T47D (cell line): ENCODE measurements at regions not wholly inside any gene's neighbourhood (a gene's known extent, or its start where the extent isn't known, plus 50 kb on each side); places are given as distances from the start of the nearest gene placed in this dataset.

ENCODE experiments used
- DNase-seq, 2 experiments: peaks; one replicate each; pipeline versions ENCODE4 v3.0.0 to v3.0.0-alpha.2; 2011 to 2012; ENCODE audit warnings: low read depth in 1 of 2, low spot score in 1 of 2
- JUND ChIP-seq: IDR thresholded peaks from 2 replicates; pipeline ENCODE4 v1.6.1; 2012; ENCODE audit warnings: low read depth
- in situ Hi-C: cut with HindIII; loops from 2 replicates; pipeline ENCODE4 v1.10.0; 2016; ENCODE audit warnings: low sequenced_read_pairs, low pct_unique_long_range_greater_than_20kb

DNA sequence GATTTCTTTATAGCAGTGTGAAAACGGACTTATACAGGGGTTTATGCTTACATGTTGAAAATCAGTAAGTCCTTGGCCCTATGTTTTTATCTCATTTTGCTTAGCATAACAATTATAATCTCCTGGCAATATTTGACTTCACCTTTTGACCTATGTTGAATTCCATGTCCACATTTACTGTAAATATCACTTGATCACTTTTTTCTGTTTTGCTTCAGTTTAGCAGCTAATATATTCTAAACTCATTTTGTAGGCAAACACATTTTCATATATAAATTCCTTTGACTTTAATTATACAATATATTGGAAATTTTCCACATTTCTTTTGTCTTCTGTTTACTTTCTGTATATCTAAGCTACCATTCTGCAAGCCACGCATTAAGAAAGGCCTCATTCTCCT, 674.0 kb downstream of the MAT2B start:
- TF ChIP-seq JUND: no peak
- DNase-seq: no peak
- in situ Hi-C loops: no loop called here

DNA sequence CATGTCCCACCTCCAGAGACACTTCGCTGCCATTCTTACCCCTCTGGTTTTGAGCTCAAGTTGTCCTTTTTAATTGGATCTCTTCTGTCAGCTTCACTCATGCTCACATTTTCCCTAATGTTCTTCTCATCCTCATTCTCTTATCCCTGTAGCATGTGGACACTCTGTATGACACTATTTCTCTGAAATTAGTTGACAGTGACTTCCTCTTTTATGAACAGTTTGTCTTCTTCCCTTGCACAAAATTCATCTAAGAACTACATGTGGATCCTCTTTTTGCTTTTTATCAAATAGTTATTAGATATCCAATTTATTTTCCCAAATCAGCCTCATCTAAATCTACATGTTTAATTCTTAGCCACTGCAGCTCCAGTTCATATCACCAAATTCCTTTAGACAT, 676.2 kb downstream of the MAT2B start:
- DNase-seq: no peak
- TF ChIP-seq JUND: no peak
- in situ Hi-C loops: no loop called here

DNA sequence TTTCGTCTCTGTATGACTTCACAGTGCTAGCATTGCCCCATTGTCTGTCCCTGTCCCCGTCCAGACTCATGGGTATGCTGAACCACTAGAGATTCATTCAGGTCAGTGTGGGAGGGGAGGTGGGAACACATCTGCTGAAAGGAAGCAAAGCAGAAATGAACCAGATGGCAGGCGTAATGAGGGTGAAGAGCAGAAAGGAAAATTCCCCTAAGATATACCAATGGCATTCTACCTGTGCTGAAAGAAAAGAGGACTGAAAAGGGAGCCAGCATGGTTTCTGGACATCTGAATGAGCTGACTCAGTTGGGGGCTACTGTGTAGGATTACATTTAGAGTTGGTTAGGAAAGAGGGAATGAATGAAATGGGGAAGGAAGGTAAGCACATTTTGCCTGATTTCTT, 678.7 kb downstream of the MAT2B start:
- in situ Hi-C loops: no loop called here
- DNase-seq: no peak
- no peak for TF ChIP-seq JUND

DNA sequence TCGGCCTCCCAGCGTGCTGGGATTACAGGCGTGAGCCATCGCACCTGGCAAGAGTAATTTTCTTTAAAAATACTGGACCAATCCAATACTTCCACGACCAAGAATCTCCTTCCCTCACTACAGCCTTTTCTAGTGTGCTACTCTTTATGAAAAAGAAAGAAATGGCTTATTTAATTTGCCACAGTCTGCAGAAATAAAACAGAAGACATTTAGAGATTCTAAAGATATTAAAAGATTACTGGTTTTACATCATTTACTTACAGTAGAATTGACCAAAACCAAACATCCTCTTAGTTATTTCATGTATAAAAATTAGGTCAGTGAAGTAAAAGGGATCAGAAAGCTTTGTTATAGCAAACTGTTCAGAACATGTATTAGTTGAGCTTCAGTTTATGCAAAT, 679.6 kb downstream of the MAT2B start:
- in situ Hi-C loops: no loop called here
- no peak for TF ChIP-seq JUND
- DNase-seq: no peak

DNA sequence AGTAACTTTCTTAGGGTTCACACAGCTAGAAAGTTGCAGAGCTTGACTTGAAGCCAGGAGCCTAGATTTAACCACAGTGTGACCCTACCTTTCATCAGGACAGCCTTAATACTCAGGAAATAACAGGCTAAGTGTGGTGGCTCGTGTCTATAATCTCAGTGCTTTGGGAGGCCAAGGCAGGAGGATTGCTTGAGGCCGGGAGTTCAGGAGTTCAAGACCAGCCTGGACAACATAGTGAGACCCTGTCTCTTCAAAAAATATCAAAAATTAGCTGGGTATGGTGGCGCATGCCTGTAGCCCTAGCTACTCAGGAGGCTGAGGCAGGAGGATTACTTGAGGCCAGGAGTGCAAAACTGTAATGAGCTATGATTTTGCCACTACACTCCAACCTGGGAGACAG, 681.1 kb downstream of the MAT2B start:
- in situ Hi-C loops: no loop called here
- TF ChIP-seq JUND: no peak
- DNase-seq: no peak

DNA sequence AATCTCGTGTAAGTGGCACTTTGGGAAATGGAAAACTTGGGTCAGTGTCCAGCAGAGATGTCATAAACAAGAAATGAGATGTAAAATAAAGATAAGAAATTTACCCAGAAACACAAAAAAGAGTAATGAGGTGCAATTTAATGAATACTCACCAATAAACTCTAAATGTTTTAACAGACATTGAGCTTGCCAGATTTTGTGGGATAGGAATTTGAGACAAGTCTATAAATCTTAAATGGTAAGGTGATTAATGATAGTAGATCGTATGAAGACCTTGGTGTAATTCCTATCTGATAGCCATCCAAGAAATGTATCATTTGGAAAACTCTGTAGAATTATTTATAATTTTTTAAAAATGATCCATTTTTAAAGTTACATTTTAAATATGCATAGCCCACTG, 682.4 kb downstream of the MAT2B start:
- no peak for DNase-seq
- TF ChIP-seq JUND: no peak
- in situ Hi-C loops: no loop called here

DNA sequence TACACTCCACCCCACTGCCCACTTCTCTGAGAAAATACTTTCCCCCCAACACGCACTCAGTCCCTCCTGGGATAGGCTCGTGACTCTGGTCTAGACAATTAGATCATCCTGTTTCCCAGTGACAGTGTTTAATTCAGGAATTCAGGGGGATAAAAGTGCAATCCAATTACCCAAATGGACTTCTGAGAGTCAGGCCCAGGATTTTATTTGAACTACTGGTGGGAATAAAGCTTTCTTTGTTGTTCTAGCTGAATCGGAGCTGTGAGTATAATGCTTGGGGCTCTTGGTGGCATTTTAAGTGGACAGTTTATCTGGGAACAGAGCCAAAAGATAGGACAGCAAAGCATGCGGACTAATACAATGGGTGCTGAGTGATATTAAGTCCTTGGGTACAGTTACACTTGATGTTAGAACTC, 683.3 kb downstream of the MAT2B start:
- TF ChIP-seq JUND: no peak
- in situ Hi-C loops: no loop called here
- DNase-seq: no peak

DNA sequence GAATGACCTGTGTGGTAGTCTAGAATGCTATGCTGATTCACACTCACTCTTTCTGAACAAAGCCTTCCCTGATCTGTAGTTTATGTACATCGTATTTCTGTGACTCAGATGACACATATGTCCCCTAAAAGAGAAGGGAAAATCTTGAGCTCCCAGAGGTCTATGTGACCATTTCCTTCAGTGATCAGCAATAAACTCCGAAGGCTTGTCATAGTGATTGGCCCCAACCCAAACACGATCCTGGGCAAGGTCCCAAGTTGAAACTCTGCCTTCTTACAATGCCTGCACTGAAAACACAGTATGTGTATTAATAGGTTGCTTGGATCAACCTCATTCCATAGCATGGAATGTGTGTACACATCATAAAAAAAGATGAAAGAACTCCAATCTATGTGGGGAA, 685.8 kb downstream of the MAT2B start:
- in situ Hi-C loops: no loop called here
- no peak for TF ChIP-seq JUND
- peak in 1 of 2 experiments; percentile 15 for DNase-seq

DNA sequence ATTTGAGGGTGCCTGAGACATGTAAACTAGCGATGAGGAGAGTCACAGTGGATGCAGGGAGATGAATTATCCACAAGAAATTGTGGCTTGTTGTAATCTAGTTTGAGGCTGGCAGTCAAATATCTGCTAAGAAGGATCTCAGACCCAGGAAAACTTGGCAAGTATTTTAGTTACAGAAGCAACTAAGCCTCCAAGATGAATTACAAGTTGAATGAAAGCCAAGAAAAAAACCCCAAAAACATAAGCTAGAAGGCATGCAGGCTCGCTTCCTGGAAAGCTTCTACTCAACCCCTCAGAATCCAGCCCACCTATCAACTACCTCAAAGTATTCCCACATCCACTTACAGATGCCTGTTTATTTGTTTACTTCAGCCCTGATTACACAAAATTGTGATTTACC, 696.9 kb downstream of the MAT2B start:
- no peak for TF ChIP-seq JUND
- in situ Hi-C loops: no loop called here
- no peak for DNase-seq

DNA sequence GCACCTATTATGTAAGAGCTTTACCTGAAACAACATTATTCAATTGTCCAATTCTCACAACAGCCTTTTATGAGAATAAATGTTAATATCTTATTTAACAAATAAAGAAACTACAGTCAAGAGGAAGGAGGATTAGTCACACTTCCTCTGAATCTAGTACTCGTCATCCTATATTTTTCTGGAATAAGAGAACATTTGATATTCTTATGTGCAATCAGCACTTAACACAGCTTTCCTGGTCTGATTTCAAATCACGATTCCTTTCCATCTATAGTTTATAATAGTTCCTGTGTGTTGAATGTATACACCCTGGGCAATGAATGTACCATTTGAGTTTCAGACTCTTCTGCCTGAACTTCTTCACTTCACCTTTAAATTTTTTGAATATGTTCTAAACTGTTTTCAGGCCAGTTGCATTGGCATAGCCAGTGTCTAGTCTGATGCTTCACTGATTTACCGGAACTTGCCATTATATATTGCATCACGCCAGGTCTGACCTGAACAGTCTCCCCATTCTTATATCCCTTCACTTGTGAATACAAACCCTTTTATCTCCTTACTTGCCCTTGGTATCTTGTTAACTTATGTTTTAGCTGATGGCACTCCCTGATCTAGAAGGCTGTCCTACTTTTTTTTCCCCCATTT, 698.3 kb downstream of the MAT2B start:
- in situ Hi-C loops: no loop called here
- no peak for DNase-seq
- TF ChIP-seq JUND: no peak

DNA sequence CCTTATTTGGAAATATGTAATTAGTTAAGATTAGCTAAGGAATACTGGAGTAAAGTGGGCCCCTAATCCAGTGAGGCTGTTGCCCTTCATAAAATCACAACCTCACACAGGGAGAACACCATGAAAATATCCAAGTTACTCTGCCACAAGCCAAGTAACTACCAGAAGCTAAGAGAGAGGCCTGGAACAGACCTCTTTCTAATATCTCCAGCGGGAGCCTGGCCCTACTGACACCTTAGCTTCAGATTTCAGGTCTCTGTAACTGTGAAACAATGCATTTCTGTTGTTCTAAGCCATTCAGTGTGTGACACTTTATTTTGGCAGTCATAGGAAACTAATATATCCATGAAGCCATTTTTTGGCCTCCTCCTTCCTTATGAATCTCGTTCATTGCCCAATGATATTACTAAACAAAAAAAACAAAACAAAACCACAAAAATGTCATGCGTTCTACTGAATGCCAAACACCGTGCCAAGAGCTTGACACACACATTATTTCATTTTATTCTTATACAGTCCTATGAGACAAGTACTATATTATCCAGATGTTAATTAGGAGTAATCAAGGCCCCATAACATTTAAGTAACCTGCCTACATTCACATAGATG, 699.0 kb downstream of the MAT2B start:
- no peak for TF ChIP-seq JUND
- in situ Hi-C loops: no loop called here
- DNase-seq: no peak

DNA sequence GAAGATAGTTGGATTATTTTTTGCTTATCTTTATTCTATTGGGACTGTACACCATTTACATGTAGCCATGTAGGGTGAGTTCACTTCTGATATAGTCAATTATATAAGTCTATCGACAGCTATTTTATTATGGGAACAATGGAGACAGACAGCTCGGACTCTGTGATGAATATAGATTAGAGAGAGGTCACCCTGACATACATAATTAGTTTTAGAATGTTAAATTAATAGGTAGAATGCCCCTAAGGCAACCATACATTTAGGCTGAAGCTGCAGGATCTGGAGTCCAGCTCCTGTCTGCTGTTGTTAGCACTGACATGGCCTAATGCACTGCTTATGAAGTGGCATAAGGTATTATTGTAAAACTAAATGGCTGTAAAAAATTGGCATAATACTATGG, 700.8 kb downstream of the MAT2B start:
- no peak for TF ChIP-seq JUND
- no peak for DNase-seq
- in situ Hi-C loops: no loop called here

DNA sequence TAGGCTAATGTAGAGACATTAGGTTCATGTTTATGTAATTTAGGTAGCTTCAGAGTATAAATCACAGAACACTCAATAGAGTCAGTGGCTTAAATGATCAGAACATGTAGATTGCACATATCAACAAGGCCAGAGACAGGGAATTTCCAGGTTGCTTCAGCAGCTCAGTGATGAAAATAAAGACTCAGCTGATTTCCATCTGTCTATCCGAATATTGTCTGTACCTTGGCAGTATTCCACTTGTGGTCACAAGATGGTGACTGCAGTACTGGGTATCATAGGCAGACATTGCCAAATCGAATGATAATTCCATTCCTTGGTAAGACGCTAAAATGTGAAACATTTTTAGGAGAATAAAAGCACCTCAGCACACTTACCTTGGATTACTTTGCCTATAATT, 702.2 kb downstream of the MAT2B start:
- no peak for DNase-seq
- no peak for TF ChIP-seq JUND
- in situ Hi-C loops: no loop called here

DNA sequence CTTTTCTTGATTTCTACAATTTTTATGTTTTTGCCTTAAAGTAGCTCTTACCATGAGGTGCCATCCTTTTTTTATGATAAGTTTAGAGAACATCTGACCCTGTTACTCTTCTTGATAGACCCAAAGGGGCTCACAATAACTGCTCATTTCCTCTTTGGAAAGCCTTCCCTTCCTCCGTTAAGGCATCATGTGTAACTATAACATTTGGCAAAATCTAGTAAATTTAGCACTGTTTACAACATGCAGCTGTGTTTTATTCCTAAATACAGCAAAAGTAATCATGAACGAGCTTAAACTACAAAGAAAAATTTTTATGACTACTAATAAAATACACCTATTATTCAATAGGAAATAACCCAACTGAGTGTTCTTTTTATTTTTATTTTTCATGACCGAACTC, 705.1 kb downstream of the MAT2B start:
- no peak for DNase-seq

DNA sequence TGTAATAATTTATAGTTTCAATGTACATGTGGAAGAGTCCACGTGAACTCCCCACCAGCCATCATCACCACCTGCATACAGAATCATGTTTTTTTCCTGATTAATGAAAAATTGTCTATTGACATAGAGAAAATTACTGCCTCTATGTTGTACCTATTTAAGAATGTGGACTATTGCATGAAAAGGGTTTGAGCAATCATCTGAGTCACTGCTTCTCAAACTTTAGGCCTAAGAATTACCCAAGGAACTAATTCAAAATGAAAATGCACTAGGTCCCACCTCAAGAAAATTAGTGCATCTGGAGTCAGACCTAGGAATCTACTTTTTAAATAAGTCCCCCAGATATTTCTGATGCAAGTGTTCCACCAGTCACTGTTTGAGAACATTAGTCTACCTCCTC, 709.3 kb downstream of the MAT2B start:
- in situ Hi-C loops: no loop called here

More for the DNA sequence above, 705.1 kb downstream of the MAT2B start:
- in situ Hi-C loops: no loop called here
- no peak for TF ChIP-seq JUND

More for the DNA sequence above, 709.3 kb downstream of the MAT2B start:
- DNase-seq: no peak
- TF ChIP-seq JUND: no peak
